ENCODE measurements at regions not wholly inside any gene's neighbourhood (a gene's known extent, or its start where the extent isn't known, plus 50 kb on each side); places are given as distances from the start of the nearest gene placed in this dataset.

- no peak for ATAC-seq
- Histone ChIP-seq H3K79me2 (ENCODE audit: low read length) (no peaks in the 10 kb centered on the region), H3F3A (ENCODE audit: low read length, unreplicated experiment) (no peaks in the 10 kb centered on the region), H2AFZ (ENCODE audit: low read length) (no peak overlapping the region), H3K4me1 (ENCODE audit: insufficient read depth, low read length) (peaks cover 5% of the 10 kb centered on the region), H4K20me1 (ENCODE audit: low read length) (no peaks in the 10 kb centered on the region), H3K4me3 (ENCODE audit: low read length) (no peak overlapping the region), H3K36me3 (ENCODE audit: low read depth, low read length) (no peaks in the 10 kb centered on the region), H3K27ac (ENCODE audit: low read length) (no peak overlapping the region), H3K27me3 (ENCODE audit: low read length) (no peaks in the 10 kb centered on the region), H3K9me3 (ENCODE audit: low read length) (no peaks in the 10 kb centered on the region), H3K4me2 (ENCODE audit: low read length) (no peak overlapping the region), H3K9ac (ENCODE audit: low read length) (no peak overlapping the region), H3K9me2 (replicated peaks; ENCODE audit: low read length) (no peaks in the 10 kb centered on the region)
- no TSS peak for BruUV-seq (replicated peaks)
- intact Hi-C loops (cut with micrococcal nuclease): no loop called here
- DNase-seq: no peak
- CTCF ChIA-PET: no interaction called here
- no peak for TF ChIP-seq EZH2 (IDR thresholded peaks at IDR 0.05; ENCODE audit: low read length, unreplicated experiment)
- POLR2A ChIA-PET (ENCODE audit: unreplicated experiment): no interaction called here
Measured at GRCh38 chrX:39888730-39889129, 209.0 kb downstream of the BCOR start.

- Histone ChIP-seq H3K27me3 (ENCODE audit: low read length) (no peaks in the 10 kb centered on the region), H3K9me2 (replicated peaks; ENCODE audit: low read length) (no peaks in the 10 kb centered on the region), H3K4me2 (ENCODE audit: low read length) (no peak overlapping the region), H3K36me3 (ENCODE audit: low read depth, low read length) (no peaks in the 10 kb centered on the region), H3F3A (ENCODE audit: low read length, unreplicated experiment) (no peaks in the 10 kb centered on the region), H3K4me1 (ENCODE audit: insufficient read depth, low read length) (peaks cover 14% of the 10 kb centered on the region), H3K27ac (ENCODE audit: low read length) (no peak overlapping the region), H3K79me2 (ENCODE audit: low read length) (no peaks in the 10 kb centered on the region), H3K4me3 (ENCODE audit: low read length) (no peak overlapping the region), H3K9me3 (ENCODE audit: low read length) (no peaks in the 10 kb centered on the region), H3K9ac (ENCODE audit: low read length) (no peak overlapping the region), H2AFZ (ENCODE audit: low read length) (no peak overlapping the region), H4K20me1 (ENCODE audit: low read length) (no peaks in the 10 kb centered on the region)
- TF ChIP-seq EZH2phosphoT487 (IDR thresholded peaks at IDR 0.05; ENCODE audit: borderline replicate concordance, low read length) (no peak), CTCF (conservative IDR thresholded peaks at IDR 0.05; ENCODE audit: low read depth, low read length) (no peak), EZH2 (IDR thresholded peaks at IDR 0.05; ENCODE audit: low read length, unreplicated experiment) (no peak)
- CTCF ChIA-PET: no interaction called here
- no TSS peak for BruUV-seq (replicated peaks)
- POLR2A ChIA-PET (ENCODE audit: unreplicated experiment): no interaction called here
- intact Hi-C loops (cut with micrococcal nuclease): loop anchor here (10.0 kb wide), 1 partner anchor 285 kb away; no protein-coding TSS in a partner anchor
- peak; percentile 61; the same call in 1 of the 2 replicates for ATAC-seq
- peak; percentile 37 for DNase-seq
Measured at GRCh38 chrX:39889704-39890103, 208.1 kb downstream of the BCOR start.

GRCh38 chrX:39890807-39891206, 207.0 kb downstream of the BCOR start:
- TF ChIP-seq CTCF (conservative IDR thresholded peaks at IDR 0.05; ENCODE audit: low read depth, low read length): no peak
- no peak for TF ChIP-seq EZH2phosphoT487 (IDR thresholded peaks at IDR 0.05; ENCODE audit: borderline replicate concordance, low read length)
- TF ChIP-seq EZH2 (IDR thresholded peaks at IDR 0.05; ENCODE audit: low read length, unreplicated experiment): no peak
- Histone ChIP-seq H3K27me3 (ENCODE audit: low read length) (no peaks in the 10 kb centered on the region), H3K4me1 (ENCODE audit: insufficient read depth, low read length) (peaks cover 25% of the 10 kb centered on the region), H4K20me1 (ENCODE audit: low read length) (no peaks in the 10 kb centered on the region), H2AFZ (ENCODE audit: low read length) (no peak overlapping the region), H3K4me3 (ENCODE audit: low read length) (no peak overlapping the region), H3K27ac (ENCODE audit: low read length) (no peak overlapping the region), H3K4me2 (ENCODE audit: low read length) (no peak overlapping the region), H3K9me2 (replicated peaks; ENCODE audit: low read length) (no peaks in the 10 kb centered on the region), H3F3A (ENCODE audit: low read length, unreplicated experiment) (no peaks in the 10 kb centered on the region), H3K79me2 (ENCODE audit: low read length) (no peaks in the 10 kb centered on the region), H3K9me3 (ENCODE audit: low read length) (no peaks in the 10 kb centered on the region), H3K36me3 (ENCODE audit: low read depth, low read length) (no peaks in the 10 kb centered on the region), H3K9ac (ENCODE audit: low read length) (no peak overlapping the region)
- CTCF ChIA-PET: no interaction called here
- no peak for ATAC-seq
- no peak for DNase-seq
- intact Hi-C loops (cut with micrococcal nuclease): loop anchor here (10.0 kb wide), 1 partner anchor 284 kb away; no protein-coding TSS in a partner anchor
- BruUV-seq (replicated peaks): no TSS peak
- POLR2A ChIA-PET (ENCODE audit: unreplicated experiment): no interaction called here
